ENCODE measurements at regions not wholly inside any gene's neighbourhood (a gene's known extent, or its start where the extent isn't known, plus 50 kb on each side); places are given as distances from the start of the nearest gene placed in this dataset.

DNA sequence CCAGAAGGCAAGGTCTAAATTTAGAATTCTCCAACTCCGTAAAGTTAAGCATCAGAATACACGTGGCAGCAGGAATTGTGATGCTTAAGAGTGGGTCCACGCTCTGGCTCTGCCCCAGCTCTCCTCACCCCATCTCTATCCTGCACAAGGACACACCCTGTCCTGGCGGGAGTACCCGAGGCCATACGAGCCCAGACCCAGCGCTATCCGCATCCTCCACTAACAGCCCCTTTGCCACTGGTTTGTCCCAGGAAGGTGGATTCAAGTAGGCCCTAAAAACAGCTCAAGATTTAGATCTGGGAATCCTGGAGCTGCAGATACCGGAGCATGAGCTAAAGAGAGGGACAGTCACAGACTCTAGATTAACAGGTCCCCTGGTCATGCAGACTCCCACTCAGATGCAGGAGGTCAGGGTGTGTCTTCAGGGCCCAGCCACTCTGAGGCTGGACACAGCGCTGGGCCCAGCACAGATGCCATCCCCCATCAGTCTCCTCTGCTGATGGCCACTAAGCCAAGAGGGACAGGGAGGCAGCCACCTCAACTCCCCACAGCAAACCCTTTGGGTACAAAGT is 393.3 kb downstream of the NPHP4 start:
- no peak for DNase-seq (ENCODE audit: low spot score)

DNA sequence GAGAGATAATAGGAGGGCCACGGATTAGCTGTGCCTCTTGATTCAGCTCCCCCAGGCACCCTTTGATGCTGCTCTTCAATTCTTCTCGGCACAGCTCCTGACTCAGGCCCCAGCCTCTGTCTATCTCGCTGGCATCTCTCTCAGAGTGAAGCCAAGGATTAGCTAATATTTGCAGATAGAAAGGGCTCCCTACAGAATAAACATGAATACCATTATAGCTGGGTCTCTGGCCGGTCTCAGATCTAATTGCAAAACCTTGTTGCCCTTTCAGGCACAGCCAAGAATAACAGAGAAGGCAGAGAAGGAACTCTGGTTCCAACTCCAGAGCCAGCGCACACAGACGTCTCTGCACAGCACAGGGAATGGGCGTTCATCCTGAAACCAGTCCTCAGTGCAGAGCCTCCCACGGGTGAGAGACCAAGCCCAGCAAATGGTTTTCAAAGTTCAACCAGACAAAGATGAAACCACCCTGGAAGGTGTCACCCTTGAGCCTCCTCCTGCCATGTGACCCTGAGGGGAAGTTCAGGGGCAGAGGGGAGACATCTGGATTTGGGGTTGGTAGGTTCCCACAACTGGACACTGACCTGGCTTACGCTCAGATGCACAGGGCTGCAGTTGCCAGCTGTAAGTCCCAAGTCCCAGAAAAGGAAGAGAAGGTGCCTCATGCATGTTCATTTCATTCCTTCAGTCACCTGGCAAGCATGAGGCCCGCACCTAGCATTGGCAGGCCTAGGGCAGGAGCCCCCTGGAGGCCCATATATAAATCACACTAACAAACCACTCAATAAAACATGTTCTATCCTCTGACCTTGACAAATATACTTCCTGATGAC is 394.0 kb downstream of the NPHP4 start:
- no peak for DNase-seq (ENCODE audit: low spot score)

DNA sequence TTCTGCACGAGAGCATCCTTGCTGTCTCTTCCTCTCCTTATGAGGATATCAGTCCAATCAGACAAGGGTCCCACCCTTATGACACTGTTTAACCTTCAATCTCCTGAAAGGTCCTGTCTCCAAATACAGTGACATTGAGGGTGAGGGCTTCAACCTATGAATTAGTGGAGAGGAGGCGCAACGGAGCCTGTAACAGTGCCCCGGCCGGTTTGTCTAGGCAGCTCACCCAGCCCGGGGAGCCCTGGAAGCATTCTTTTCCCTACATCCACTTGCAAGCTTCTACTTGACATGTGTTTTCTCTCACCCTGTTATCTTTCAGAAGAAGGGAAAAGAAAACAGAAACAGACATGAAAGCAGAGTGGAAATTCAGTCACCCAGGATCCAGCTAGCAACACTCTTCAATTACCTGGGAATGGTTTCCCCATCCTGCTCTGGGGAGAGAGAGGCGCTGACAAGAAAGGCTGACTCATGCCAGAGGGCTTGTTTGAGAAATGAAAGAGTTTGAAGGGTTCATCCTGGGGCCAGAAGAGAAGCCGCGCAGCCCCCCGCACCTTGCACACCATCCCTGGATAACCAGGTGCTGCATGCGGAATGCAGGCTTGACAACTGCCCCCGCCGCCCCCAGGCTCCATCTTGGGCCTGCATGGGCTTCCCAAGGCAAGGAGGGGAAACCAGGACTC is 394.9 kb downstream of the NPHP4 start:
- DNase-seq (ENCODE audit: low spot score), result no peak

DNA sequence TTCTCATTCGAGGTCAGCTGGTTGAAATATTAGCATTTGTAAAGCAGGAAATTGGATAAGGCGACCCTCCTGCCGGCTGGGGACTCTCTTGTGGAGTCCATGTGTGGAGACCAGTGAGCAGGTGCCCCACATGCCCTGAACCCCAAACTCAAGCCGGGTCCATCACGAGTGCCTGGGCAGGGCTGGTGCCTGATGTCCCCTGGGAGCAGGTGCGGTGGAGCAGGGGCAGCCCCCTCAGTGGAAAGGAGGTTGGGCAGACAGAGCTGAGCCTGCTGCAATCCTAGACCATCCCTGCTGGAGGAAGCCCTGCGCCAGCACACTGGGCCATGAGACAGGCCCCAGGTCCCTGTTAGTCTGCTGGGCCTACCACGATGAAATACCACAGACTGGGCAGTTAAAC is 395.6 kb downstream of the NPHP4 start:
- DNase-seq (ENCODE audit: low spot score), result no peak

DNA sequence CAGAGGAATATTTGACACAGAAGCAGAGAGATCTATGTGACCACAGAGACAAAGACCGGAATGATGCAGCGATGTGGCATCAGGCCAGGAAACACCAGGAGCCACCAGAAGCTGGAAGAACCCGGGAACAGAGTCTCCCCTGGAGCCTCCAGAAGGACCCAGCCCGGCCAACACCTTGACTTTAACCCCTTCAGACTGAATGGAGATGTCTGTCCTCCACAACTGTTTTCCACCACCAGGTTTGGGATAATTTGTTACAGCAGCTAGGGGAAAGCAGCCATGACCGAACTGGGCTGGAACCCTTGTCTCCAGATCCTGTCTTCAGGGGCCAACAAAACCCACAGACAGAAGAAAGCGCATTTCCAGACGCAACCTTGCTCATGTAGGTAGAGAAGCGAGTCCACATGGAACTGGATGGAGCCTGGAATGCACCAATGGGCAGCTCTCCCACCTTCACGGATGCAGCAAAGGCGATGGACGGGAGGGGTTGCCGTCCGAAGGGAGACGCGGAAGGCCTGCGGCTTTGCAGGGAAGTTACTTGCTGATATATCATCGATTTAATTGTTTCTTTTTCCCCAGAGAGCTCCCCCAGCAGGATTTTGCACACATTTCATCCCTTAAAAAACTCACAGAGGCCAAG is 396.6 kb downstream of the NPHP4 start:
- no peak for DNase-seq (ENCODE audit: low spot score)

DNA sequence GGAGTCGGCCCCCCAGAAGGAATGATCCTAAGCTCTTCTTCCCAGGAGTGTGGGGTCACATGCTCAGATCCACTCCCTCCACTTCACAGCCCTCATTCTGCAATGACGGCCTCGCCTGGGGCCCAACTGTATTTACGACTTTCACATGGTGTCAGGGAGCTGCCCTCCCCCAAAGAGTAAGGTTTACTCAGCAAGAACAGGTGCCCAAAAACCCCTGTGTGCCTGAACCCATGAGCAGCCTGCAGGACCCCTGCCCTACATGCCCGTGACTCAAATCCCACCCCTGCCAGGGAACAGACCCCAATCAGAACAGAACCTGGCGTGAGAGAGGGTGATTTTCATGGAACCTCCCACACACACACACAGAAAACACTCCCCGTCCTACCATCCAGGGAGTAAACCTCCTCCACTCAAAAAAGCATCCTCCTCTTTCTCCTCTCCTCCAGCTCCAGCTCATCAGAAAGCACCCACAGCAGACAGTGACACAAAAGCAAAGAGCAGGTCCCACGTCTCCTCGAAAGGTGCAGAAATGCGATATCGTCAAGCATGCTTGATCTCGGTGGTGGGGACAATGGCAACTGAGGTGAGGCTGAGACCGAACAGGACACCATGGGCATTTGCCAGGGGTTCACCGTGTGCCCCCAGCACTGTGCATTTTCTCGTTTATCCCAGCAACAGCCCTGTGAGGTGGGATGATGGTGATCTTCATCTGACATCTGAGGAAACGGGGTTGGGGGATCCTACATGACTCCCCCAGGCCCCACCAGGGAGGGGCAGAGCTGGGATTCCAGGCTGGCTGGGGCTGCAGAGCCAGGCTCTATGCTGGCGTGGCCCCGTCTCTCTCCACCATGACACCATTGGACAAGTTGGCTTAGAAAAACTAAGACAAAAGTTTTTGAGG is 397.9 kb downstream of the NPHP4 start:
- DNase-seq (ENCODE audit: low spot score), result no peak

DNA sequence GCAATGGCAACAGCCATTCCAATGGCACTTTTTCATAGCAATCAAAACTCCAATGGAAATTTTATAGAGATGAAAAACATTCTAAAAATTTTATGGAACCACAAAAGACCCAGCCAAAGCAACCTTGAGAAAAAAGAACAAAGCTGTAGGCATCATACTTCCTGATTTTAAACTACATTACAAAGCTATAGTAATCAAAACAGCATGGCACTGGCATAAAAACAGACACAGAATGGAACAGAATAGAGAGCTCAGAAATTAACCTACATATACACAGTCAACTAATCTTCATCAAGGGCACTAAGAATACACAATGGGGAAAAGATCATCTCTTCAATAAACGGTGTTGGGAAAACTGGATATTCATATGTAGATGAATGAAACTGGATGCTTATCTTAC is 401.5 kb downstream of the NPHP4 start:
- DNase-seq (ENCODE audit: low spot score), result no peak

DNA sequence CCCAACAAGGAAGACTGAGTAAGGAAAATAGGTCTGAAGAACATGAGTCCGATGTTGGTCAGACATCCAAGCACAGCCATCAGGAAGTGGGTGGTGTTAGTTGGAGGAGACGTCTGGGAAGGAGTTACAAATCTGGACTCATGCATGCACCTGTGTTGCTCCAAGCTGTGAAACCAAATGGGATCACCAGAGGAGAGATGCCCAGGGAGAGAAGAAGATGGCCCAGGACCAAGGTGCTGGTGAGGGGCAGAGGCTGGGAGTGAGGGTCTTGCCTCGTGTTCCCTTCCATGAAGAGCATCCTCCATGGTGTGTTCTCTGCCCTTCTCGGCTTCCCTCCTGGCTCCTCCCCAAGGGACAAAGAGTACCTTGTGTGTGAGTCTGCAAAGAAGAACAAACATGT is 405.6 kb downstream of the NPHP4 start:
- DNase-seq (ENCODE audit: low spot score), result no peak

DNA sequence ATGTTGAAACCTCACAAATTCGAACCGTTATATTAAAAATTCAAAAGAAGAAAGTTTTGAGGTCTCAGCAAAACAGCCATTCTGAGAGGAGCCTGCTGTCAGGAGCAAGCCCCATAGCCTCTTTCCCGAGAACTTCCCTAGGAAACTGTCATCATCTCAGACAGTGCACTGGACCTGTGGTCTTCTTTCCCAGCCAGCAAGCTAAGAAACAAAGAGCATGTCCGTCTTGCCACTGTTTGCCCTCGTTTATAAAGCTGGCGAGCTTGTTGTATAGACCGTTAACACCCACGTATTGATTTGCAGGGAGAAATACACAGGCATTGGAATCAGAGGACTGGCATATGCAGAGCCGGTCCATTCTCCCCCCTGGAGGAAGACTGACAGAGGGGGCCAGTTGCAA is 407.0 kb downstream of the NPHP4 start:
- no peak for DNase-seq (ENCODE audit: low spot score)

DNA sequence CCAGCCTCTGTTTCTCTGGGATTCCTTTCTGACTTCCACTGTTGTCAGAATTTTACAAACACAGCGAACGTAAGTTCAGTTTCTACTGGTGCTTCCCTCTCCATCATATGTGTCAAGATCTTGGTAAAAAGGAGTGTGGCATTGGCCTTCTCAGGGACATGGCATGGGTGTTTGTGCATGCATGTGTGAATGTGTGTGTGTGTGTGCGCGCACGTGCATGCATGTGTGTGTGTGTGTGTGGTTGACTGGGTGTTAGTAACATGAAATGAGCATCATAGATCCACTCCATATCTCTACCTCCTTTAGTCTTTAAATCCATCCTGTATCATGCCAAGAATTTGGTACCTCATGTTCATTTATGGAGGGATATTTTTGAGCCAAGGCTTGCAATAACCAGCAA is 411.3 kb downstream of the NPHP4 start:
- no peak for DNase-seq (ENCODE audit: low spot score)

DNA sequence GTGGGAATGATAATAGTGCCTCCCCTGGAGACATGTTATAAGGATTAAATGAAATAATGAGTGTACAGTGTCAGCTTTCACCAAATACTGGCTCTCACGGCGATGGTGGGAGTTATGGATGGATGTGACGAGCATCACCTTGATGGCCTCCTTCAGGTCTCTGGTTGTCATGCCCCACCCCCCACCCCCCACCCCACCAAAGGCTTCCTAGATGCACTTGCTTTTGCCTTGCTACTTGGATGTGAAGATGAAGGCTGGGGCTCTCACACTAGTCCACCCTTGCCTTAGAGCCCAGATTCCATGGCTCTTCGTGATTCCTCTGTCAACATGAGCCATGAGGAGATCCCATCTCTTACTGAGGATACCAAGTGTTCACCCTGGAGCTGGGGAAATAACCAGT is 412.3 kb downstream of the NPHP4 start:
- no peak for DNase-seq (ENCODE audit: low spot score)

DNA sequence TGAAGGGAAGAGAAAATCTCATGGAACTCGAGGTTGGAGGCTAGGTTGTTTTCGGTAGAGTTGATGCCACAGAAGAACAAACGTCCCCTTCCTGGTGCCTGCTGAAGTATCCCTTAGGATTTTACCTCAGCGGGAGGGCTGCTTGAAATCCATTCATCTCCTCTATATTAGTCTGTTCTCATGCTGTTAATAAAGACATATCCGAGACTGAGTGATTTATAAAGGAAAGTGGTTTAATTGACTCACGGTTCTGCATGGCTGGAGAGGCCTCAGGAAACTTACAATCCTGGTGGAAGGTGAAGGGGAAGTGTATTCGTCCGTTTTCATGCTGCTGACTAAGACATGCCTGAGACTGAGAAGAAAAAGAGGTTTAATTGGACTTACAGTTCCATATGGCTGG is 413.5 kb downstream of the NPHP4 start:
- DNase-seq (ENCODE audit: low spot score), result no peak

DNA sequence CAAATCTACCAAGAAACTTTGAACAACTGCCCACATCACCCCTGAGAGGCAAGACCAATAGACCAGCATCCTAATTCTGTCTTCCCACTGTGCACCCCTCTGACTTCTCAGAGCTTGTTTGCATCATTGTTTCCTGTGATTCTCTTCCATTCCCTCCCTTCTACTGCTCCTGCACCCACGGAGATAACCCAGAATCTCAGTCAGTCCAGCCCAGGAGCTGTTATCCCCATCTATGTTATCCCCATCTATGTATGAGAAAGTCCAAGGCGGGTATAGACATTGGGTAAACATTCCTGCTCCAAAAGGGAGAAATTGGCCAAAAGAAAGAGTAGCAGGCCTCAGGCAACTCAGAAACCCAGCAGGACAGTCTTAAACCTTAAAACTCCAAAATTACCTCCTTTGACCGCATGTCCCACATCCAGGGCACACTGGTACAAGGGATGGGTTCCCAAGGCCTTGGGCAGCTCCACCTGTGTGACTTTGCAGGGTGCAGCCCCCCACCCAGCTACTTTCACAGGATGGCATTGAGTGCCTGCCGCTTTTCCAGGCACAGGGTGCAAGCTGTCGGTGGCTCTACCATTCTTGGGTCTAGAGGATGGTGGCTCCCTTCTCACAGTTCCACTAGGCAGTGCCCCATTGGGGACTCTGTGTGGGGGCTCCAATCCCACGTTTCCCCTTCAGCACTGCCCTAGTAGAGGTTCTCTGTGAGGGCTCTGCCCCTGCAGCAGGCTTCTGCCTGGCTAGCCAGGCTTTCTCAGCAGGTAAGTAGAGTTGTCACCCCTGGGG is 414.8 kb downstream of the NPHP4 start:
- DNase-seq (ENCODE audit: low spot score), result no peak

DNA sequence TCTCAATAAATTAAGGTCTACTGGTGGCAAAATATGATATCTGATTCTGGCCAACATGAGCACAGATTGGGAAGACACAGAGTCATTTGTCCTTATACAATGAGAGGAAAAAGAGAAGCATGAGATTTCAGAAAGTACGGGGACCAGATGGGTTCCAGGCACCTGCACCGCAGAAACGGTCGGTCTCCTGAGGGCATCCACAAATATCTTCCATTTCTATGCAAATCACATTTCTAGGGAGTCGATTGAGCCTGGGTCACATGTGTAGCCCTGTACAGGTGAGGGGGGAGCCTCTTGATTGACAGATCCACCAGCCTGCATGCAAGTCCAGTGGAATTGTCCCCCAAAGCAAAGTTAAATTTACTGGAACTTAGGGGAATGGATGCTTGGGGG is 415.6 kb downstream of the NPHP4 start:
- no peak for DNase-seq (ENCODE audit: low spot score)

DNA sequence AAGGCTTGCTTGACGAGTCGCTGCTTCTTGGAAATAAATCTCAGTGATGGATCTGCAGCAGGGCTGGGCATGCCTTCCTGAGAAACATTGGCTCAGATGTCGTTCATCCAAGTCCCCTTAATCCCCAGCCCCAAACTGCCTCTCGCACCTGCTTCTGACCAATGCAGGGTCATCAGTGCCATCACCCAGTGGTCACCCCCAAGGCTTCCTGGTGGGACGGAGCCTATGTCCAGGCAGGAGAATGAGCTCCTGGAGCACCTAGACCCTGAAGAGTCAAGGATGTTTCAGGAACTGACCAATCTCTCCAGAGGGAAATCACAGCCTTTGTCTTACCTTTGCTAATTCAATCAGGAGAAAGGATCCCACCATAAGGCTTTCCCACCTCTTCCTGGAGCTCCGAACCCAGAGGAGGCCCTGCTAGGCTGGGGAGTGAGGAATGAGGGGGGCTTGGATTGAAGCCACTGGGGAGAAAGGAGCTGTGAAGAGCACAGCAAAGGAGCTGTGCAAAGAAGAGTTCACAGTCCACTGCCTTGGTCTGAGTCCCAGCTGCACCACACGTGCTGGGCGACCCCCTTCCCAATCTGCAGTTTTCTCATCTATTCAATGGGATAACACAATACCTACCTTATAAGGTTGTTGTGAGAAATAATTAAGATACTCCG is 416.1 kb downstream of the NPHP4 start:
- DNase-seq (ENCODE audit: low spot score), result no peak

DNA sequence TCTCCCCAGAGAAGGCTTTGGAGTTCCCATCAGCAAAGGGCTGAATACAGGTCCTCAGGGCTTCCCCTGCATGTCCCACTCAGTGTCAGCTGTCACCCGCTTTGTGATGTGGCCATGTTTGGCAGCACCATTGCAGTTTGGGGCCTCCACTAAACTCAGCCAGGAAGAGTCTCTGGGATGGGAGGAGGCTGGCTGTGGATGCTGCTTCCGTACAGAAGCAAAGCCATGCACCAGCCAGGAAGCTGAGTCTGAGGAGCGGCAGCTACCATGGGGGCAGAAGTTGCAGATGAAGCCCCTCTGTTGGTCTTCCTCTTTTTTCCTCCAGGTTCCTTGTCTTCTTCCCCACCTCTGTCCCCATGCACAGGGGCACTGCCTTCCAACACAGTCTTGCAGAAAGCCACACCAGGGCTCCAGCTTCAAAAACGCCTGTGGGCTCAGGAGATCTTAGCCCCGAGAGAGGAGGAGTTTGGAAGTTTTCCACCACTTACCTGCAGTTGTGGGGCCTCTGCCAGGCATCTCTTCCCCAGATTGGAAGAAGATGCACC is 416.8 kb downstream of the NPHP4 start:
- DNase-seq (ENCODE audit: low spot score), result no peak

DNA sequence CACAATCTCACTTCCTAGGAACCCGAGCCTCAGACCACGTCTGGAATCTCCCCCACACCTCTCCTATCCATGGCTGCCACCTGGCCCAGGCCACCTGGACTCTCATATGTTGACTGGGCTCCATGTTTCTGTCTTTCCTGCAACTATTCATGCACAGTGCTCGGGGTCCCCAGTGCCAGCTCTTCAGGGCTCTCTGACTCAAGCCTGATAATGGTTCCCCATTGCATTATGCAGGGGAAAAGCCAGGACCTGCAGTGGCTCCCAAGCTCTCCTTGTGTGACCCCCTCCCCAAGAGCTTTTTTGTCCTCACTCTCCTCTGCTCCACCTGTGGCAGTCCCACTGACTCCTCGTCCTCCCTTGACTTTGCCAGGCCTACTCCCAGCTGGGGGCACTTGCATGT is 417.6 kb downstream of the NPHP4 start:
- no peak for DNase-seq (ENCODE audit: low spot score)

DNA sequence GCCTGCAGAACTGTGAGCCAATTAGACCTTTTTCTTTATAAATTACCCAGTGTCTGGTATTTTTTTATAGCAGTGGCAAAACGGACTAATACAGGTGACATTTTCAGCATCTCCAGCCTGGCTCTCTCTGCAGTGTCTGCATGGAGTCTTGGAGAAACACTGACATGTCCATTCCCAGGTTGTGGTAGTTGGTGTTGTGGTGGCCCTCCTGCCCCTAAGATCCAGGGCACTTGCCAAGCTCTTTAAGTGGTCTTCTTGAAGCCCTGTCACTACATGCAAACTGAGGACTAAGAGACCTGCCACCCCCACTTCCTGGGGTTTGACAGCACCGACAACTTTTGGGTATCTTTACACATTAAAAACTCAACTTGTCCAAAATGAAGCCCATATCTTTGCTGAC is 419.4 kb downstream of the NPHP4 start:
- no peak for DNase-seq (ENCODE audit: low spot score)

DNA sequence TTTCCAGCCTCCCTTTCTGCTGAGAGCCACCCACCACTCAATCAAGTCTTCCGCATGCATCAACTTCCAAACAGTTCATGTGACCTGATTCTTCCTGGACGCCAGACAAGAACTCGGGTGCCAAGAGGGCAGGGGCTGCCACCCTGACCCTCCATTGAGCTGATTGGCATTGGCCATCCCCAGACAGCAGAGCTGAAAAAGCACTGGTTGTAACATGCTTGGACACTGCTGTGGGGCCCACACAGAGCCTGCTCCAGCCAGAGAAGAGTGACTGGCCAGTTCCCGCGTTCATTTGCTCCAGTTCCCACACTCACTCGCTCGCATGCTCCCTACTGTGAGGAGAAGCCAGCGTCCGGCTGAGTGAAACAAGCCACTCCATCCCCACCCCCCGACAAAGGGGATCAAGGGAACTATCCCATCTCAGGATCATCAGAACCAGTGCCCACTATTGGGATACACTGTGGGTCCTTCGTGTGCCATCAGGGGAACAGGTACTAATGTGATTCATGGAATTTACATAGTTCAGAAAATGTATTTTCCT is 420.3 kb downstream of the NPHP4 start:
- no peak for DNase-seq (ENCODE audit: low spot score)

DNA sequence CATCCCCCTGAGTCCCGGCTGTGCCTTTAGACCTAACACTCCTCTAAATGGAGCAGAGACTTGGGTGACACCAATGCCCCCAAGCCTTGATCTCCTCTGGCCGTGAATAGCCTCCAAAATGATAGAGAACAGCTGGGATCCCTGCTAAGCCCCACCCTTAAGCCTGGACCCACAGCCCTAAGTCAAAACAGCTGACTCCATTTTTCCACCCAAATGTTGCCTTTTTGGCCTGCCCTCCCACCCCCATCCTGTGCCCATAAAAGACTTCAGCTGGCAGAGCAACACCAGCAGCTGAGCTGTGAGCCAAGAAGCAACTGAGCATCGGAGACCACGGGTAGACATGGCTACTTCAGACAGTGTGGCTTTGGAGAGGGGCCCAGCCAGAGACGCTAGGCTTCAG is 420.8 kb downstream of the NPHP4 start:
- DNase-seq (ENCODE audit: low spot score), result no peak
